GM19043 (cell line): ENCODE measurements at regions not wholly inside any gene's neighbourhood (a gene's known extent, or its start where the extent isn't known, plus 50 kb on each side); places are given as distances from the start of the nearest gene placed in this dataset.
"Not testable (repeated sequence)": the region's sequence is repeated elsewhere in the genome, so short reads cannot be mapped to it uniquely, and the experiment has no call there.

Experiments used
- ATAC-seq: cut with Tn5 transposase; IDR thresholded peaks from one replicate; pipeline ENCODE4 v1.9.1; 2021; ENCODE audit warnings: low read depth; ENCODE audit not compliant: unreplicated experiment

DNA sequence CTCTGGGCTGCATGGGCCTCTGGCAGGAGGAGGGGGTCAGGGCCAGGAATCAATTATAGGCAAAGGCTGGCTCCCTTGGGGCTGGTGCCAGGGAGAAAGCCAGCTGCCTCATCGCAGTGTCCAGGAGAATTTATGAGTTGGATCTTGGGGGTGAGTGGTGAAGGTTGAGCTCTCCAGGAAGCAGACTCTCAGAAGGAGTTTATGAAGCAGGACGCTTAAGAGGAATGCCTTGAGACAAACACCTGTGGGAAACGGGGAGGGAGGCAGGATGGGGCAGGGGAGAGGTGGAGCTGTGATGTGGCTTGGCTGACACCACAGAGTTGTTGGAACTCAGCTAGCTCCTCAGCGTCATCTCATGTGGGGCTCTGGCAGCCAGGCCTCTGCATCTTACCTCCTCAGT, 428.5 kb downstream of the RPS24 start:
- no peak for ATAC-seq

- ATAC-seq: no peak
Measured at GRCh38 chr10:78462726-78463228, 429.1 kb downstream of the RPS24 start.

DNA sequence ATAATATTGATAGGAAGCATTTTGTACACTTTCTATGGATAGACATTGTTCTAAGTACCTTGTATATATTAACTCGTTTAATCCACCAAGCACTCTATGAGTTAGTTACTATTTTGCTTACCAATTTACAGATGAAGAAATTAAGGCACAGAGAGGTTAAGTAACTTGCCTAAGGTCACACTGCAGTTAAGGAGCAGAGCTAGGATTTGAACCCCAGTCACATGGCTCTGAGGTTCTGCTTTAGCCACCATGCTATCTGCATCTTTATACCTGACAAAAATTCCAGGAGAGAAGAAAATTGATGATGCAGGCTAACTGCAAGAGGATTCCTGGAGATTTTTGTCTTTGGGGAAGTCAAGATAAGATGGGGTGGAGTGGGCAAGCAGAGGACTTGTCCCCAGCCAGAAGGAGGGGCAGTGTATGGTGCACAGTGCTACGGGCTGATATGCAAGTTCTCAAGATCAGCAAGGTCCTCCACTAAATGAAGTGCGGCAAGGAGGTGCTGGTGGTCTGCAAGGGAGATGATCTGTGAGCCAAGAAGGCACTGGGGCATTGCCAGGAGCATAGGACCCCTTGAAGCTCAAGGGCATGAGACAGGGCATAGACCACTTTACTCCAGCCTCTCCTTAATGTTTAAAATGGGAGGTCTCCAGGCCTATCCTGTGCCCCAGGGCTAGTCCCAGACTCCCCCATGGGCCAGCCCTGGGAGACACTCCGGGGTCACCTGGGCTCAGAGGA, 430.6 kb downstream of the RPS24 start:
- ATAC-seq: no peak

GRCh38 chr10:78464856-78465267, 431.2 kb downstream of the RPS24 start:
- no peak for ATAC-seq

- ATAC-seq: no peak
Measured at GRCh38 chr10:78465431-78465830, 431.8 kb downstream of the RPS24 start.

DNA sequence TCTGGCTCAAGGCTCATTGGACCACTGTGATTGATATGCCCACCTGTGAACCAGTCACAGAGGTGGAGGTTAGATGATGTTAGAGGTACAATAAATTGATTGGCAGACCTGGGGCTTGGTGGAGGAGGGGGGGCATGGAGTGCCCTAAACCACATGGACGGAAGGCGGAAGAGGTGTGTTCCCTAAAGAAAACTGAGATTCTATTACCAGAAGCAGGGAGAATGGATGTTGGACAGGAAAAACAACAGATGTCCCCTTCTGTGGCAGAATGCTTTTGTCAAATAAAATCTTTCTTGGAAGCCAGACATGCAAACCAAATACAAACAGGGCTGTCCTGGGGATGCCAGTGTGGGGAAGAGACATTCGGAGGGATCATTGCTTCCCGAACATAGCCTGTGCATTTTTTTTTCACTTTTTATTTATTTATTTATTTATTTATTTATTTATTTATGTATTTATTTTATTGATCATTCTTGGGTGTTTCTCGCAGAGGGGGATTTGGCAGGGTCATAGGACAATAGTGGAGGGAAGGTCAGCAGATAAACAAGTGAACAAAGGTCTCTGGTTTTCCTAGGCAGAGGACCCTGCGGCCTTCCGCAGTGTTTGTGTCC, 433.9 kb downstream of the RPS24 start:
- ATAC-seq: no peak

DNA sequence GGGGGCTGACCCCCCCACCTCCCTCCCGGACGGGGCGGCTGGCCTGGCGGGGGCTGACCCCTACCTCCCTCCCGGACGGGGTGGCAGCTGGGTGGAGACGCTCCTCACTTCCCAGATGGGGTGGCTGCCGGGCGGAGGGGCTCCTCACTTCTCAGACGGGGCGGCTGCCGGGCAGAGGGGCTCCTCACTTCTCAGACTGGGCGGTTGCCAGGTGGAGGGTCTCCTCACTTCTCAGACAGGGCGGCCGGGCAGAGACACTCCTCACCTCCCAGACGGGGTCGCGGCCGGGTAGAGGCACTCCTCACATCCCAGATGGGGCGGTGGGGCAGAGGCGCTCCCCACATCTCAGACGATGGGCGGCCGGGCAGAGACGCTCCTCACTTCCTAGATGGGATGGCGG, 435.1 kb downstream of the RPS24 start:
- ATAC-seq: not testable (repeated sequence)

DNA sequence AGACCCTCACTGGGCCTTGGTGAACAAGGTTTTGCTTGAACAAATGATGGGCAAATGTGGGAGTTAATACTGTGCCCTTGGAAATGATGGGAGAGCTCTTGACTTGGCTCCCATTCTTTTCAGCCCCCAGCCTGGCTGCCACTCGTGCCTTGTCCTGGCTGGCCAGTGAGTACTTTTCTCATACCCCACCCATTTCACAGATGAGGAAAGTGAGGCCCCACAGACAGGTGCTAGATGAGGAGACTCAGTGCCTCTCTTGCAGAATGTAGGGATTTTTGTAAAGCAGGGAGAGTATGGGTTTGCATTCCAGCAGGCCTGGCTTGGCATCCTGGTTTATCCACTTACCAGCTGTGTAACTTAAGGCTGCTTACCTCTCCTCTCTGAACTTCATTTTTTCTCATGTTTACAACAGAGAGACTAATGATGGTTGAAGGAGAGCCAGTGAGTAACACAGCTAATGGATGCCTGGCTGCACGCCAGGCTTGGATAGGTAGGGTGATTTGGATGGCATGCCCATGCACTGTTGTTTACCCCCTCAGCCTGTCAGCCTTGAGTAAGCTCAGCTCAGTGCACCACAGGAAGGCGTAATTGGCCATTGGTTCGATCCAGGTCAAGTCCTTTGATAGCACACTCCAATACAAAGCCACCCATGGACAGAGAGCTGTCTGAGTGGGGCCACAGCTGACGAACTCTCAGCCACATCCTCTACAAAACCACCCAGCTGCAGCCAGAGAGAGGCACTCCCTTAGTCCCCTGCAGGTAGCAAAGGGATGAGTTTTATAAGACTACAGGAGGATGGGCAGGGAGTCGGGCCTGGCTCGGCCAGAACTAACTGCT, 436.8 kb downstream of the RPS24 start:
- ATAC-seq: no peak

GRCh38 chr10:78471326-78471722, 437.7 kb downstream of the RPS24 start:
- no peak for ATAC-seq

GRCh38 chr10:78471723-78472550, 438.3 kb downstream of the RPS24 start:
- ATAC-seq: no peak

DNA sequence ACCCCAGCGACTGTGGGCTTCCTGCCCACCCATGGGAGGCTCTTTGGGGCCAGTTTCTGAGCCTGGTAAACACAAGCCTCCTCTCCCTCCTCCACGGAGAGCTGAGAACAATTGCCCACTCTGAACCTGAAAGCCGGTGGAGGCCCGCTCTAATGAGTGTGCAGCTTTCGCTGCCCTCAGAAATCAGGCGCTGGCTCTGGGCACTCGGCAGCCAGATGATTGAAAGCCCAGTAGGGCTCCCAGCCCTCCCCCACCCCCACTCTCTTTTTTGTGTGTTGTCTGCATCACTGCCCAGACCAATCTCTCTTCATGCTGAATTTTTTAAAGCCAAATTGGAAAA, 438.9 kb downstream of the RPS24 start:
- no peak for ATAC-seq

DNA sequence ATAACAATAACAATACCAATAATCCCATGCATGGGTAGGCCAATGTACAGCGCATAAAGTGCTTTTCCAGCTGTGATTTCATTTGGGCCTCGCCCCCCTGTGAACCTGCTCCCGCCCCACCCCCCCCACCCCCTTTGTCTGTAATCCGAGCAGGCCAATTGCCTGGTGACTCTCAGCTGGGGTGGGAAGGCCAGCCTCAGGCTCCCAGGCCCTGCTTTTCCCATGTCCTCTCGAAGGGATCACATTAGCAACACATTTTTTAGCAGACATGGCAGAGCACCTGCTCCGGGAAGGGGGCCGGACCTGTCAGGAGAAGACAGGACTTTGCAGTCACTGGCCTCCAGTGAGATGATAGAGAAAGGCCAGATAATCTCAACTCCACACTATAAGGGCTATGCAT, 439.3 kb downstream of the RPS24 start:
- ATAC-seq: no peak

- ATAC-seq: no peak
Measured at GRCh38 chr10:78474743-78475142, 441.1 kb downstream of the RPS24 start.

- ATAC-seq: no peak
Measured at GRCh38 chr10:78475437-78475836, 441.8 kb downstream of the RPS24 start.

DNA sequence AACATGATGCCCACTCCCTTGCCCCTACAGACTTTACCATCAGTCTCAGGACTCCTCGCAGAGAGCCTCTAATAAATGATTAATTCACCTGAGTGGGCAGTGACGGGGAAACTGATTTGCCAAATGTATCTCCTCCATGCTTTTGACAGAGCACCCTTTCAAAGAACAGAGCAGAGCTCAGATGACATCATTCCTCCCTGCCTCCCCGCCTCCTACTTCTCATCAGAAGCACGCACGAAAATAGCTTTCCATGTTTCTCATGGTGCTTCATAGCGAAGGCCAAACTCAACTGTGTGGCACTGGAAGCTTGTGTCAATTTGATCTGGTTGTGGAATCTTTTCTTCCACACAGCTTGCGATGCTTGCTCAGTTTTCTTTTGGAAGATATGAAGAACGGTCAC, 442.5 kb downstream of the RPS24 start:
- ATAC-seq: no peak

DNA sequence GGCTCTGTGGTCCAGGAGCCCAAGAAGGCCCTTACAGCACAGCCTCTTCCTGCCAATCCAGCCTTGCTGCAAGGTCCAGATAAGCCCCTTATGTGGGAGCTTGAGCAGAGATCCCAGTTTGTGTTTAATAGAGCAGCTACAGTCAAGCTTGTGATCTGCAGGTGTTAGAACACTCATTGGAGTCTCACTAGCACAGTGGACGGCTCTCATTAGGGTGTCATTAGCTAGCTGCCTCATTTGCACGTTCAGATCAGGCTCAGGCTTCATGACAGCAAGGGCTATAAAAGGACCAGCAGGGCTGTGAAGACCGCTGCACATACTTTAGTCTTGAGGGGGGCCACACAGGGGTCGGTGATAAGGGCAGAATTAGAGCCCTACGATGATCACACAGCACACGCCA, 443.2 kb downstream of the RPS24 start:
- no peak for ATAC-seq

DNA sequence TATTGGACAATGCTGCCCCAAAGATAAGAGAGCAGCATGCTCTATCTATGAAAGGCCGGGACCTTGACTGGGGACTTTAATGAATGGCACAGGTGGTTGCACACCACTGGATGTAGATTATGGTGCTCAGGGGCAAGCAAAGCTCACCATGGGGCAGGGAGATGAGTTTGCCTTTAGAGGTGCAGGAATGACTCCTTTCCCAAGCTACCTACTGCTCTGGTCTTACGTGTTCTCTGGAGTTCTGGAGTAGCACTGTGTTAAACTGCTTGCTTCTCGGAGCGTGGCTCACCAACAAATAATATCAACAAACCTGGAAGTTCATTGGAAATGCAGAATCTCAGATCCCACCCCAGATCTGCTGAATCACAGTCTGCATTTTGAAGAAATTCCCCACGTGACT, 445.3 kb downstream of the RPS24 start:
- no peak for ATAC-seq

- ATAC-seq: no peak
Measured at GRCh38 chr10:78479467-78479866, 445.8 kb downstream of the RPS24 start.

DNA sequence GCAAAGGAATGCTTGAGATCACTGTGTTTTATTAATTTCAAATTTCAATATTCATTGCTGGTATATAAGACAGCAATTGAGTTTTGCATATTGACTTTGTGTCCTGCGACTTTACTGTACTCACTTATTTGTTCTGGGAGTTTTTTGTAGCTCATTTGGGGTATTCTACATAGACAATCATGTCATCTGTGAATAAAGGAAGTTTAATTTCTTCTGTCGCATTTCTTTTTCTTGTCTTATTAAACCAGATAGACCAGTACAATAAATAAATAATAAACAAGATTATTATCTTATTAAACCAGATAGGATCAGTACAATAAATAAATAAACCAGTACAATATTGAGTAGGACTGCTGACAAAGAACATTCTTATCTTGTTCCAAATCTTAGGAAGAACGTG, 448.2 kb downstream of the RPS24 start:
- ATAC-seq: no peak

- ATAC-seq: no peak
Measured at GRCh38 chr10:78483641-78484040, 450.0 kb downstream of the RPS24 start.

DNA sequence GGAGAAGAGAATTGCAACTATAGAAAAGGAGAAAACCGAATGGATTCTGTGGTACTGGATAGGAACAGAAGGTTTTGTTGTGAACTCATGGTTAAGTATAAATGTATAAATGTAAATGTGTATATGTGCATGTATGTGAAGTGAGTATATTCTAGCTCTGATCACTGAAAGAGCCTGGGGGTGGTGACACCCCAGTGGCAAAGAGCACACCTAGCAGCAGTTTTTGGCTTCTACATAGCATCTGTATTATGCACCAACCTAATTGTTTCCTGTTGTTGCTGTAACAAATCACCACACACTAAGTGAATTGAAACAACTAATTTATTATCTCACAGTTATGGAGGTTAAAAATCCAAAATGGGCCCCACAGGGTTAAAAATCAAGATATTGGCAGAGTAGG, 455.4 kb downstream of the RPS24 start:
- ATAC-seq: no peak
